Karpas-422 (cell line): ENCODE measurements at regions not wholly inside any gene's neighbourhood (a gene's known extent, or its start where the extent isn't known, plus 50 kb on each side); places are given as distances from the start of the nearest gene placed in this dataset.
A peak's percentile ranks its signal among the peaks of the same experiment; 100 is the strongest.

Experiments
- DNase-seq: peaks from one replicate; pipeline ENCODE4 v3.0.0-alpha.2; 2015
- H2AFZ ChIP-seq: fragments of 200-600 bp; sonication (generic); 2 replicates; pipeline ENCODE4 v1.6.1; 2014; ENCODE audit warnings: antibody characterized with exemption, low read length, mixed read lengths
- H3K27ac ChIP-seq: fragments of 200-600 bp; sonication (generic); 2 replicates; pipeline ENCODE4 v1.5.1; 2014; ENCODE audit warnings: mild to moderate bottlenecking, low read length, moderate library complexity
- H3K27me3 ChIP-seq: fragments of 200-600 bp; sonication (generic); 2 replicates; pipeline ENCODE4 v1.6.1; 2014; ENCODE audit warnings: low read length, mixed read lengths
- H3K36me3 ChIP-seq: fragments of 200-600 bp; sonication (generic); 2 replicates; pipeline ENCODE4 v1.6.1; 2014; ENCODE audit warnings: low read length, mixed read lengths; ENCODE audit not compliant: insufficient read depth
- H3K4me1 ChIP-seq: fragments of 200-600 bp; sonication (generic); 2 replicates; pipeline ENCODE4 v1.6.1; 2014; ENCODE audit warnings: mild to moderate bottlenecking, low read length, mixed read lengths
- H3K4me2 ChIP-seq: fragments of 200-600 bp; sonication (generic); 2 replicates; pipeline ENCODE4 v1.6.1; 2014; ENCODE audit warnings: low read length, low read depth, mild to moderate bottlenecking; ENCODE audit not compliant: poor library complexity, severe bottlenecking
- H3K4me3 ChIP-seq: fragments of 200-600 bp; sonication (generic); 2 replicates; pipeline ENCODE4 v1.5.1; 2014; ENCODE audit warnings: mild to moderate bottlenecking, antibody characterized with exemption, low read length, mixed read lengths
- H3K79me2 ChIP-seq: fragments of 200-600 bp; sonication (generic); 2 replicates; pipeline ENCODE4 v1.6.1; 2014; ENCODE audit warnings: mild to moderate bottlenecking, low read length, mixed read lengths
- H3K9ac ChIP-seq: fragments of 200-600 bp; sonication (generic); 2 replicates; pipeline ENCODE4 v1.6.0; 2014; ENCODE audit warnings: low read length
- H3K9me2 ChIP-seq: fragments of 200-600 bp; sonication (generic), shearing (Covaris generic); replicated peaks from 2 replicates; pipeline ENCODE4 v1.6.0; 2014; ENCODE audit warnings: mild to moderate bottlenecking, low read length, moderate library complexity; ENCODE audit not compliant: insufficient read depth
- H3K9me3 ChIP-seq: fragments of 300-700, 200-600 bp; sonication (generic); 2 replicates; pipeline ENCODE4 v1.6.1; 2014; ENCODE audit warnings: low read length, mixed read lengths
- H4K20me1 ChIP-seq: fragments of 200-600 bp; sonication (generic); 2 replicates; pipeline ENCODE4 v1.6.1; 2014; ENCODE audit warnings: mild to moderate bottlenecking, antibody characterized with exemption, low read length, low read depth; ENCODE audit not compliant: insufficient read depth

GRCh38 chr22:27307545-27308247 is 493.9 kb downstream of the MN1 start:
- Histone ChIP-seq H3K27ac (no peak overlapping the region), H3K4me2 (no peak overlapping the region), H3K9me2 (no peaks in the 10 kb centered on the region), H3K27me3 (no peaks in the 10 kb centered on the region), H3K4me3 (no peak overlapping the region), H2AFZ (peak overlapping the region; percentile 77; the same call in 1 of the 2 replicates), H4K20me1 (no peaks in the 10 kb centered on the region), H3K9ac (no peak overlapping the region), H3K9me3 (no peaks in the 10 kb centered on the region), H3K79me2 (no peaks in the 10 kb centered on the region), H3K36me3 (no peaks in the 10 kb centered on the region), H3K4me1 (peaks cover 40% of the 10 kb centered on the region)
- DNase-seq = peak; percentile 79

GRCh38 chr22:27308513-27308912 is 493.0 kb downstream of the MN1 start:
- Histone ChIP-seq H3K79me2 (no peaks in the 10 kb centered on the region), H3K27ac (no peak overlapping the region), H2AFZ (no peak overlapping the region), H3K36me3 (no peaks in the 10 kb centered on the region), H3K9ac (no peak overlapping the region), H3K9me2 (no peaks in the 10 kb centered on the region), H3K27me3 (no peaks in the 10 kb centered on the region), H3K9me3 (no peaks in the 10 kb centered on the region), H3K4me3 (no peak overlapping the region), H3K4me1 (peaks cover 48% of the 10 kb centered on the region), H4K20me1 (no peaks in the 10 kb centered on the region), H3K4me2 (no peak overlapping the region)
- DNase-seq = no peak

DNA sequence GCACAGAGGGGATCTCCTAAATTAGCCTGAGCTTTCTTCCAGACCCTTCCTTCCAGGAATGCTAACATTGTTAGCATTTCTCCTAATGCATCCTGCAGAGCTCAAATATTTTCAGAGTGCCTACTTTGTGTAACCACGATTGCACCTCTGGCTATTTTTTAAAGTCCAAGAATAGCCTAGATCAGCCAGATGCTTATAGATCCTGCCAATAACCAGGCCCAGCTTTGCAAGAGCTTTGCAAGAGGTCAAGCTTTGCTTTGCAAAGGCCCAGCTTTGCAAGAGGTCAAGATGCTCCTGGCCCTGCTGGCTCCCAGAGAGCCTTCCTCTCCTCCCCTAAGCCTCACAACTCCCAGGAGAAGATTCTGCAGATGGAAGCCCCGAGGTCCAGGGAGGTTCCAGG is 491.9 kb downstream of the MN1 start:
- H3K4me3 ChIP-seq = no peak overlapping the region
- no peak for DNase-seq
- H2AFZ ChIP-seq = no peak overlapping the region
- no peaks in the 10 kb centered on the region for H3K9me3 ChIP-seq
- H3K36me3 ChIP-seq = no peaks in the 10 kb centered on the region
- H3K4me1 ChIP-seq = peaks cover 48% of the 10 kb centered on the region
- H3K27me3 ChIP-seq = no peaks in the 10 kb centered on the region
- no peaks in the 10 kb centered on the region for H3K9me2 ChIP-seq
- peak overlapping the region; percentile 46 for H3K4me2 ChIP-seq
- H4K20me1 ChIP-seq = no peaks in the 10 kb centered on the region
- H3K79me2 ChIP-seq = no peaks in the 10 kb centered on the region
- H3K27ac ChIP-seq = 0 out of 2 replicates have a peak overlapping the region, but pooled peaks have one; percentile 38
- peak overlapping the region; percentile 36 for H3K9ac ChIP-seq

DNA sequence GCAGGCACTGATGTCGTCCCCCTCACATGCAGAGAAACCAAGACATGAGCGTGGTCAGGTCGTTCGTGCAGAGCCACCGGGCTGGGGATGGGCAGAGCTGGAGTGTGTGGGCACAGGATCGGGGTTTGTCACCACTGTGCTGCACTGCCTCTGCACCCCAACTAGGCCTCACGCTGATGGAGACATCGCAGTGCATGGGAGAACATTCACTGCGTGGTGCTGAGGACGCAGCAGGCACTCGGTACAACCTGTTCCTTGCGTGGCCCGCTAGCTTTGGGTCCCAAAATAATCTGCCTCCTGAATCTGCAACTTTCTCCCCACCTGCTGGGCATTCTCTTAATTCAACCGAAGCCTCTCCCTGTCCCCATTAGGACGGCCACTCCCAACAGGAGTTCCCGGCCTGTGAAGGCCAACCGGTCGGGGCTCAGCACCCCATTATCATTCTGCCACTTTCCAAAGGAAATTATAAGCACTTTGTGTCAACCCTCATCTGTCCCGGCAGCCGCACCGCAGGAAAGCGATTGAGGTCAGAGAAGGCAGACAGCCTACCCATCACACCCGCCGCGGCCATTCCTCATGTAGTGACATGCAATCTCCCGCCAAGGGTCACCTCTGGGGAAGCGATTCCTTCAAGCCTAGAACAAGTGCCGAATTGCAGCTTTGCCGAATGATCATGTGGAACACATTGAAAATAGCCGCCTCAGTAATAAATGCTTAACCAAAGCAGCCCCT is 490.4 kb downstream of the MN1 start:
- no peaks in the 10 kb centered on the region for H3K36me3 ChIP-seq
- no peaks in the 10 kb centered on the region for H4K20me1 ChIP-seq
- no peak overlapping the region for H3K4me2 ChIP-seq
- H3K4me3 ChIP-seq = no peak overlapping the region
- peaks cover 51% of the 10 kb centered on the region for H3K4me1 ChIP-seq
- H3K9me3 ChIP-seq = no peaks in the 10 kb centered on the region
- H3K27ac ChIP-seq = no peak overlapping the region
- H3K9me2 ChIP-seq = no peaks in the 10 kb centered on the region
- no peak overlapping the region for H2AFZ ChIP-seq
- no peak for DNase-seq
- H3K79me2 ChIP-seq = no peaks in the 10 kb centered on the region
- no peak overlapping the region for H3K9ac ChIP-seq
- H3K27me3 ChIP-seq = no peaks in the 10 kb centered on the region

DNA sequence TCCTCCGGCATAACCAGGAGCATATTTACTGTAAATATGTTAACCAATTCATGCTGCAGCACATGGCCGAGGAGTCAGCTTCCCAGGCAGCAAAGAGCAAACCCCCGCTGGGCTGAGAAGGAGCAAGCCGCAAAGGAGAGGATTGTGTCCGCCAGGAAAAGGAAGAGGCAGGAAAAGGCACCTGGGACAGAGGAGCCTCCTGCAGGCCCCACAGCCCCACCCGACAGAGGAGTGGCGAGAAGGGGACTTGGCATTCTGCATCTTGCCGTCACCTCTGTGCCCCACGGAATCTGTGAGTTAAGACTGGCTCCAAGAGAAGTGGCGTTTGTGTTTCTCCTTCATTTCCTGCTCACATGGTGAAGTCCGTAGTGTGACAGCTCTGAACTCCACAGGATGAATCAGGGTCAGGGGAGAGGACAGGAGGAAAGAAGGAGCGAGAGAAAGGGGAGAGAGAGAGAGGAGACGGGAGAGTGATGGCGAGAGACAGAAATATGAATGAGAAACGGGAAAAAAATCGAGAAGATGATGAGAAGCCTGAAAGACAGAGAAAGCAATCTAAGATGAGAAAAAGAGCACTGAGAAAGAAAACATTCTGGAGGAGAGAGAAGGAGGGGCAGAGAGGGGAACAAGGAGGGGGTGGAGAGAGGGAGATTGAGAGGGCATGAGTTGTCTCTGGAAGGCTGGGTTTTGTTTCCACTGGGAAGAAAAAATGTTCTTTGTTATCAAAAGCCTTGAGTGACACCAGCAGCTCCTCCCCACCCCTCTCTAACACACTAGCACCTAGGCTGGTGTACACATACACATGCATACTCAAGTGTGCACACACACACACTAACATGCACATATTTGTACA is 489.6 kb downstream of the MN1 start:
- H3K4me3 ChIP-seq = no peak overlapping the region
- no peaks in the 10 kb centered on the region for H3K9me3 ChIP-seq
- H3K4me2 ChIP-seq = no peak overlapping the region
- H3K9ac ChIP-seq = 0 out of 2 replicates have a peak overlapping the region, but pooled peaks have one; percentile 25
- no peak for DNase-seq
- H3K9me2 ChIP-seq = no peaks in the 10 kb centered on the region
- H4K20me1 ChIP-seq = no peaks in the 10 kb centered on the region
- H3K79me2 ChIP-seq = no peaks in the 10 kb centered on the region
- H3K27ac ChIP-seq = no peak overlapping the region
- H3K36me3 ChIP-seq = no peaks in the 10 kb centered on the region
- H3K4me1 ChIP-seq = peaks cover 55% of the 10 kb centered on the region
- no peaks in the 10 kb centered on the region for H3K27me3 ChIP-seq
- H2AFZ ChIP-seq = no peak overlapping the region

- Histone ChIP-seq H3K36me3 (no peaks in the 10 kb centered on the region), H3K4me2 (no peak overlapping the region), H3K9me2 (no peaks in the 10 kb centered on the region), H3K27me3 (no peaks in the 10 kb centered on the region), H4K20me1 (no peaks in the 10 kb centered on the region), H3K9me3 (no peaks in the 10 kb centered on the region), H3K4me1 (peaks cover 55% of the 10 kb centered on the region), H3K79me2 (no peaks in the 10 kb centered on the region), H3K9ac (no peak overlapping the region), H3K4me3 (no peak overlapping the region), H3K27ac (no peak overlapping the region), H2AFZ (no peak overlapping the region)
- DNase-seq = no peak
These were observed 489.0 kb downstream of the MN1 start for GRCh38 chr22:27312565-27312964.

GRCh38 chr22:27312966-27313855 is 488.3 kb downstream of the MN1 start:
- no peaks in the 10 kb centered on the region for H3K9me3 ChIP-seq
- peaks cover 55% of the 10 kb centered on the region for H3K4me1 ChIP-seq
- no peaks in the 10 kb centered on the region for H4K20me1 ChIP-seq
- H3K36me3 ChIP-seq = no peaks in the 10 kb centered on the region
- H3K27me3 ChIP-seq = no peaks in the 10 kb centered on the region
- no peak overlapping the region for H3K4me3 ChIP-seq
- no peaks in the 10 kb centered on the region for H3K79me2 ChIP-seq
- no peak overlapping the region for H3K4me2 ChIP-seq
- H3K9ac ChIP-seq = no peak overlapping the region
- no peak for DNase-seq
- H3K27ac ChIP-seq = no peak overlapping the region
- no peaks in the 10 kb centered on the region for H3K9me2 ChIP-seq
- H2AFZ ChIP-seq = no peak overlapping the region
